SK-N-SH (cell line): ENCODE measurements at regions not wholly inside any gene's neighbourhood (a gene's known extent, or its start where the extent isn't known, plus 50 kb on each side); places are given as distances from the start of the nearest gene placed in this dataset.

Experiments used
- CHD2 ChIP-seq: fragments of 150-350 bp; IDR thresholded peaks from 2 replicates; pipeline ENCODE4 v1.6.1; 2018; ENCODE audit warnings: low read length; ENCODE audit not compliant: partially characterized antibody
- EP300 ChIP-seq, 2 experiments: IDR thresholded peaks; 2 replicates each; pipeline versions ENCODE4 v1.4.0 to v1.6.1; 2012; ENCODE audit warnings: borderline replicate concordance in 1 of 2, low read depth in 1 of 2, low read length in 1 of 2
- EZH2phosphoT487 ChIP-seq: fragments of 200-600 bp; sonication (generic); IDR thresholded peaks from 2 replicates; pipeline ENCODE4 v1.6.1; 2017; ENCODE audit warnings: low read depth, mixed run types, mild to moderate bottlenecking, antibody characterized with exemption, moderate library complexity, borderline replicate concordance
- JUND ChIP-seq: IDR thresholded peaks from 2 replicates; pipeline ENCODE4 v1.4.0; 2012
- POLR2AphosphoS5 ChIP-seq: IDR thresholded peaks from 2 replicates; pipeline ENCODE4 v1.6.1; 2012; ENCODE audit warnings: low read depth, low read length
- RCOR1 ChIP-seq: fragments of 150-350 bp; IDR thresholded peaks from 2 replicates; pipeline ENCODE4 v1.6.1; 2017; ENCODE audit warnings: antibody characterized with exemption, low read length
- REST ChIP-seq: IDR thresholded peaks from 2 replicates; pipeline ENCODE4 v1.6.1; 2012; ENCODE audit warnings: mild to moderate bottlenecking, low read depth, low read length, moderate library complexity
- TAF1 ChIP-seq: IDR thresholded peaks from 2 replicates; pipeline ENCODE4 v1.6.1; 2012; ENCODE audit warnings: low read depth, mild to moderate bottlenecking, low read length, moderate library complexity, borderline replicate concordance
- TCF12 ChIP-seq: IDR thresholded peaks from 2 replicates; pipeline ENCODE4 v1.4.0; 2012
- TEAD4 ChIP-seq: IDR thresholded peaks from 2 replicates; pipeline ENCODE4 v1.4.0; 2012; ENCODE audit warnings: mild to moderate bottlenecking, borderline replicate concordance; ENCODE audit not compliant: insufficient read depth
- USF2 ChIP-seq: fragments of 150-350 bp; IDR thresholded peaks from 2 replicates; pipeline ENCODE4 v1.6.1; 2017; ENCODE audit warnings: antibody characterized with exemption, low read length, low read depth, borderline replicate concordance
- YY1 ChIP-seq: IDR thresholded peaks from 2 replicates; pipeline ENCODE4 v1.4.0; 2012; ENCODE audit warnings: low read depth, mild to moderate bottlenecking
- TF ChIP-seq, protein P1 (sequence below): fragments of 200-600 bp; sonication (generic); IDR thresholded peaks from 2 replicates; pipeline ENCODE4 v1.6.1; 2017; ENCODE audit warnings: antibody characterized with exemption, mild to moderate bottlenecking, moderate library complexity
- TF ChIP-seq, protein P2 (sequence below): IDR thresholded peaks from 2 replicates; pipeline ENCODE4 v1.4.0; 2012; ENCODE audit warnings: low read depth, borderline replicate concordance

- TF ChIP-seq YY1 (no peak), TCF12 (no peak), POLR2AphosphoS5 (no peak), EZH2phosphoT487 (no peak), RCOR1 (no peak), TEAD4 (no peak), USF2 (no peak), JUND (no peak), CHD2 (no peak), REST (no peak), TAF1 (no peak), EP300 (IDR thresholded peaks at IDR 0.05; ENCODE audit: borderline replicate concordance in 1 of 2, low read depth in 1 of 2, low read length in 1 of 2) (no peak)
- TF ChIP-seq, protein P1, sequence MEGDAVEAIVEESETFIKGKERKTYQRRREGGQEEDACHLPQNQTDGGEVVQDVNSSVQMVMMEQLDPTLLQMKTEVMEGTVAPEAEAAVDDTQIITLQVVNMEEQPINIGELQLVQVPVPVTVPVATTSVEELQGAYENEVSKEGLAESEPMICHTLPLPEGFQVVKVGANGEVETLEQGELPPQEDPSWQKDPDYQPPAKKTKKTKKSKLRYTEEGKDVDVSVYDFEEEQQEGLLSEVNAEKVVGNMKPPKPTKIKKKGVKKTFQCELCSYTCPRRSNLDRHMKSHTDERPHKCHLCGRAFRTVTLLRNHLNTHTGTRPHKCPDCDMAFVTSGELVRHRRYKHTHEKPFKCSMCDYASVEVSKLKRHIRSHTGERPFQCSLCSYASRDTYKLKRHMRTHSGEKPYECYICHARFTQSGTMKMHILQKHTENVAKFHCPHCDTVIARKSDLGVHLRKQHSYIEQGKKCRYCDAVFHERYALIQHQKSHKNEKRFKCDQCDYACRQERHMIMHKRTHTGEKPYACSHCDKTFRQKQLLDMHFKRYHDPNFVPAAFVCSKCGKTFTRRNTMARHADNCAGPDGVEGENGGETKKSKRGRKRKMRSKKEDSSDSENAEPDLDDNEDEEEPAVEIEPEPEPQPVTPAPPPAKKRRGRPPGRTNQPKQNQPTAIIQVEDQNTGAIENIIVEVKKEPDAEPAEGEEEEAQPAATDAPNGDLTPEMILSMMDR = no peak
- TF ChIP-seq, protein P2, sequence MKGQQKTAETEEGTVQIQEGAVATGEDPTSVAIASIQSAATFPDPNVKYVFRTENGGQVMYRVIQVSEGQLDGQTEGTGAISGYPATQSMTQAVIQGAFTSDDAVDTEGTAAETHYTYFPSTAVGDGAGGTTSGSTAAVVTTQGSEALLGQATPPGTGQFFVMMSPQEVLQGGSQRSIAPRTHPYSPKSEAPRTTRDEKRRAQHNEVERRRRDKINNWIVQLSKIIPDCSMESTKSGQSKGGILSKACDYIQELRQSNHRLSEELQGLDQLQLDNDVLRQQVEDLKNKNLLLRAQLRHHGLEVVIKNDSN = no peak
These were observed 49.9 kb upstream of the CAPRIN1 start for GRCh38 chr11:34001557-34002064.
